WERI-Rb-1 (cell line): ENCODE measurements at regions not wholly inside any gene's neighbourhood (a gene's known extent, or its start where the extent isn't known, plus 50 kb on each side); places are given as distances from the start of the nearest gene placed in this dataset.

Source experiments
- DNase-seq: peaks from one replicate; pipeline ENCODE4 v3.0.0-alpha.2; 2020
- H3K27ac ChIP-seq: fragments of 250-450 bp; sonication (Bioruptor Pico); 2 replicates; pipeline ENCODE4 v1.5.1; 2020; ENCODE audit warnings: mild to moderate bottlenecking, moderate library complexity
- H3K27me3 ChIP-seq: fragments of 250-450 bp; sonication (Bioruptor Pico); 2 replicates; pipeline ENCODE4 v1.5.1; 2021; ENCODE audit warnings: mild to moderate bottlenecking, low read depth, moderate library complexity; ENCODE audit not compliant: insufficient read depth, severe bottlenecking
- H3K36me3 ChIP-seq: fragments of 250-450 bp; sonication (Bioruptor Pico); 2 replicates; pipeline ENCODE4 v1.5.1; 2020; ENCODE audit warnings: mild to moderate bottlenecking, moderate library complexity
- H3K4me3 ChIP-seq: 2 replicates; pipeline ENCODE4 v1.5.1; 2011; ENCODE audit warnings: low read depth, mild to moderate bottlenecking, control low read depth, low read length
- H3K9me3 ChIP-seq: fragments of 250-450 bp; sonication (Bioruptor Pico); 2 replicates; pipeline ENCODE4 v1.5.1; 2021; ENCODE audit warnings: mild to moderate bottlenecking, moderate library complexity; ENCODE audit not compliant: severe bottlenecking
- CTCF ChIP-seq: IDR thresholded peaks from 2 replicates; pipeline ENCODE4 v1.5.1; 2011; ENCODE audit warnings: low read depth, mild to moderate bottlenecking, control low read depth, inconsistent platforms, low read length

GRCh38 chr2:215850380-215850779, 163.0 kb downstream of the MREG start:
- H3K27ac ChIP-seq: no peak overlapping the region
- no peaks in the 10 kb centered on the region for H3K36me3 ChIP-seq
- no peak overlapping the region for H3K4me3 ChIP-seq
- no peak for DNase-seq
- H3K27me3 ChIP-seq: no peaks in the 10 kb centered on the region
- no peak for TF ChIP-seq CTCF
- H3K9me3 ChIP-seq: no peaks in the 10 kb centered on the region

GRCh38 chr2:215849771-215850170, 163.6 kb downstream of the MREG start:
- Histone ChIP-seq H3K9me3 (no peaks in the 10 kb centered on the region), H3K27ac (no peak overlapping the region), H3K36me3 (no peaks in the 10 kb centered on the region), H3K27me3 (no peaks in the 10 kb centered on the region), H3K4me3 (no peak overlapping the region)
- TF ChIP-seq CTCF: no peak
- DNase-seq: no peak

- H3K27me3 ChIP-seq: no peaks in the 10 kb centered on the region
- no peaks in the 10 kb centered on the region for H3K36me3 ChIP-seq
- TF ChIP-seq CTCF: no peak
- no peak overlapping the region for H3K27ac ChIP-seq
- no peaks in the 10 kb centered on the region for H3K9me3 ChIP-seq
- DNase-seq: no peak
- H3K4me3 ChIP-seq: no peak overlapping the region
Measured at GRCh38 chr2:215848698-215849097, 164.7 kb downstream of the MREG start.

- no peak overlapping the region for H3K4me3 ChIP-seq
- no peaks in the 10 kb centered on the region for H3K9me3 ChIP-seq
- no peak overlapping the region for H3K27ac ChIP-seq
- H3K27me3 ChIP-seq: no peaks in the 10 kb centered on the region
- no peak for TF ChIP-seq CTCF
- H3K36me3 ChIP-seq: no peaks in the 10 kb centered on the region
- no peak for DNase-seq
Measured at GRCh38 chr2:215848146-215848545, 165.2 kb downstream of the MREG start.

GRCh38 chr2:215847718-215848117, 165.6 kb downstream of the MREG start:
- Histone ChIP-seq H3K9me3 (no peaks in the 10 kb centered on the region), H3K36me3 (no peaks in the 10 kb centered on the region), H3K4me3 (no peak overlapping the region), H3K27ac (no peak overlapping the region), H3K27me3 (no peaks in the 10 kb centered on the region)
- no peak for TF ChIP-seq CTCF
- no peak for DNase-seq

- Histone ChIP-seq H3K36me3 (no peaks in the 10 kb centered on the region), H3K4me3 (no peak overlapping the region), H3K27me3 (no peaks in the 10 kb centered on the region), H3K27ac (no peak overlapping the region), H3K9me3 (no peaks in the 10 kb centered on the region)
- DNase-seq: no peak
- no peak for TF ChIP-seq CTCF
Measured at GRCh38 chr2:215847056-215847455, 166.3 kb downstream of the MREG start.
